HG02852 (cell line): ENCODE measurements at regions not wholly inside any gene's neighbourhood (a gene's known extent, or its start where the extent isn't known, plus 50 kb on each side); places are given as distances from the start of the nearest gene placed in this dataset.
"Not testable (repeated sequence)": the region's sequence is repeated elsewhere in the genome, so short reads cannot be mapped to it uniquely, and the experiment has no call there.

Experiments
- ATAC-seq: cut with Tn5 transposase; IDR thresholded peaks from one replicate; pipeline ENCODE4 v1.9.1; 2021; ENCODE audit warnings: mild to moderate bottlenecking, moderate library complexity; ENCODE audit not compliant: unreplicated experiment

DNA sequence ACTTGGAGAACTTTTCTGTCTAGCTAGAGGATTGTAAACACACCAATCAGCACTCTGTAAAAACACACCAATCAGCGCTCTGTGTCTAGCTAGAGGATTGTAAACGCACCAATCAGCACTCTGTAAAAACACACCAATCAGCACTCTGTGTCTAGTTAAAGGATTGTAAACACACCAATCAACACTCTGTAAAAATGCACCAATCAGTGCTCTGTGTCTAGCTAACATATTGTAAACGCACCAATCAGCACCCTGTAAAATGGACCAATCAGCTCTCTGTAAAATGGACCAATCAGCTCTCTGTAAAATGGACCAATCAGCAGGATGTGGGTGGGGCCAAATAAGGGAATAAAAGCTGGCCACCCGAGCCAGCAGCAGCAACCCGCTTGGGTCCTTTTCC is 91.1 kb upstream of the KRAS start:
- ATAC-seq = not testable (repeated sequence)

DNA sequence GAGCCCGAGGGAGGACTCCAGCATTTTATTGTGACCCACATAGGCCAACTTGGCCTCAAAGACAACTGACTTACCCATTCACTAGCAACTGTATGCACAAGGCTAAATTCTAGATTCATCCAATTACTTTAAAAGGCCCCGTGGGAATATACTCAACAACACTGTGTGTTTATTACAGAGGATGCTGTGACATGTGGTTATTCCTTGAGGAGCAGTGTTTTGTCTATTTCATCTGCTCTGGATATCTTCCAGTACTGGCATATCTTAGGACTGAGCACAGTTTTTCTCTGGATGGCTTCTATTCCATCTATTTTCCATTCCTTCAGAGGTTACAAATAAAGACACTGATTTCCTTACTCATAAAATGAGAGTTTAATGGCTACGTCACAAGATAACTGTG is 87.2 kb upstream of the KRAS start:
- ATAC-seq = no peak

DNA sequence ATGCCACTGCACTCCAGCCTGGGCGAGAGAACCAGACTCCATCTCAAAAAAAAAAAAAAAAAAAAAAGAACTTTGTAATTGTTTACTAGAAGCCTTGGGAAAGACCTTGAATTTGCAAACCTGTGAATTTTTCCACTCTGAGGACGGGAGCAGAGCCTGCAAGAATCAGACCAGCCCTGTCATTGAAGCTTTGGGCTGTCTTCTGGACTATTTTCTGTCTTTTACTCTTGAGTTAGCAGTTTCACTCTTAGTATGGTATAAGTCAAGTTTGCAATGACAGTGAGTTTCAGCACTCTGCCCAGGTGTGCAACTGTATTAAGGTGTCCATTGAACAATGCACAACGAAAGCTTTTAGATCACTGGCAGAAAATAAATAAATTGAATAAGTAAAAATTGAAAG is 81.4 kb upstream of the KRAS start:
- ATAC-seq = peak; percentile 89

DNA sequence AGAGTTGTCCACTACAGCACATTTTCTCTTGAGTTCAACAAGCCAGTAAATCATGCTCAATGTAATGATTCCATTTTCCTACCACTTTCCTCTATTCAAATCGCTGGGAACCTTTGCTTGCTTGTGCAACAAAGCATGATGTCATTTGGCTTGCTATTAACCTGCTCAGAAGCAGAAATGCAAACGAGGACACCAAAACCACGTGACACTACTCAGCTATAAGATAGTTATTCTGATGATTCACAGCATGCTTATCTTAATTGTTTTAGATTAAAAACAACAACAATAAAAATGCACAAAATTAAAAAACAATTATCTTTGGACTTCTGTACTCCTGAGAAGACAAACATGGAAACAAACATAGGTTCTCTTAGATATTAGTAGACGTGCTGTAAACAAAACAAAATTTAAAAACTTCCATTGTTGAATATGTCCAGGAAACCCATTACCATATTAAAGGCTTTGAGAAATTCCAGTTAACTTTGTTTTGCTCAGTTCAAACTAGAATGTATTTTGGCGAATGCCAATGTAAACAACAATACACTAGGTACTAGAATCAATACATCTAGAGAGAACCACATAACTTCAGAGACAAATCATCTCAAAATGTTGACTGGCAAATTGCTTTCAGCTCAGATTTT is 77.5 kb upstream of the KRAS start:
- ATAC-seq = no peak

DNA sequence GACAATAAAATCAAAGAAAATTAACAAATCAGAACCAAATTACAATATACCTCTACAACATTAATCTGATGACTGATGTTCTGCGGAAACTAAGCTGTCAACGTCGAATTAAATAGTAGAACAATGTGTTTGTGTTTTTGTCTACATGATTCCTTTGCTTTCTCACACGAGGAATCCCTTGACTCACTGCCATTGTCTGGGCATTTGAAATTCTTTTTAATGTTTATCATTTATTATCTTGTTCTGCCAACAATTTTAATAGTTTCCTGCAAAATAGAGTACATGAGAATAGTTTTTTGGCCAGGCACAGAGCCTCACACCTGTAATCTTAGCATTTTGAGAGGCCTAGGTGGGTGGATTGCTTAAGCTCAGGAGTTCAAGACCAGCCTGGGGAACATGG is 76.6 kb upstream of the KRAS start:
- ATAC-seq = no peak

DNA sequence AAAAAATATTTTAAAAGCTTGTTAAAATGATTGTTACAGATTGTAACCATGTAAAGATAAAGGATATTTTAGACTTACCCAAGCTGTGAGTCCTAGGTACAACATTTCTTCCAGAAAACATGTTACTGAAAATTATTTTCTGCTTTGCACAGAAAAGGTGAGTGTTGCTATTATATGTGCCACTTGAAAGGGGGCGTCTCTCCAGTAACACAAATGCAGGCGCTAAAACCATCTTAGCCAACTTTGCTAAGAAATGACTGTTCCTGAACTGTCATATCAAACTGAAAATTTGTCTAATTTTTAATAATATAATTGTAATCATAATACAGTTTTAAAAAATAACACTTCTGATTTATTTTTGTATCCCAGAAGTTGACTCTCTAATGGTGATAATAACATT is 75.6 kb upstream of the KRAS start:
- no peak for ATAC-seq

DNA sequence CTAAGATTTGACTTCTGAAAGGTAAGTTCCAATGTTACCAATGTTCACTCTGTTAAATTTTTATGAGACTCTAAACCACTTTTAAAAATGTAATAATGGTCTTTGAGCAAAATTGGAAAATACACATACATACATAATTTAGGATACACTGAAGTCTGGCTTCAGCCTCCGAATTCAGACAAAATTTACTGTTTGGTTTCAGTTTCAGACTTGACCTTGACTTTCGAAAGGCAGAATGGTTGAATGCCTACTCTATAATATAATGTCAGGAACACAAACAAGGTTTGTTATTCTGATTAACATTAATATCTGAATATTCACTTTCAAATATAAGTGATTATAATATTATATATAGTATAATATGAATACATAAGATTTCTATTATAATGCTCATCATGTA is 74.1 kb upstream of the KRAS start:
- ATAC-seq = no peak

DNA sequence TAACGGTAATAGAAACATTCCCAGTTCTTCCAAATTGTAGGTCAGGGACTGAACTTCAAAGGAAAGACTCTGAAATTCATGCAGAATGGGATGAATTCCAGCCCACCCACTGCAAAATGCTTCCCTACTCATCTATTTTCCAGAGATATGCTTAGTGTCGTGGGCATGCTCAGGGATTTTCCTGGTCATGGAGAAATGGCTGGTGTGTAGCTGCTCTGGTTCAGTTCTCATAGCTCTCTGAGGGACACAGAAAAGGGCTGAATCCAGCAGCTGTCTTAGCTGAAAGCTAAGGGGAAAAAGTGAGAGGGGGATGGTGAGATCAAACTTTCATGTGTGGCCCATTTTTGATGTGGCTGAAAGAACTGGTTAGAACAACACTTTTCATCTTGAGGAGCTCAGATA is 72.9 kb upstream of the KRAS start:
- no peak for ATAC-seq

DNA sequence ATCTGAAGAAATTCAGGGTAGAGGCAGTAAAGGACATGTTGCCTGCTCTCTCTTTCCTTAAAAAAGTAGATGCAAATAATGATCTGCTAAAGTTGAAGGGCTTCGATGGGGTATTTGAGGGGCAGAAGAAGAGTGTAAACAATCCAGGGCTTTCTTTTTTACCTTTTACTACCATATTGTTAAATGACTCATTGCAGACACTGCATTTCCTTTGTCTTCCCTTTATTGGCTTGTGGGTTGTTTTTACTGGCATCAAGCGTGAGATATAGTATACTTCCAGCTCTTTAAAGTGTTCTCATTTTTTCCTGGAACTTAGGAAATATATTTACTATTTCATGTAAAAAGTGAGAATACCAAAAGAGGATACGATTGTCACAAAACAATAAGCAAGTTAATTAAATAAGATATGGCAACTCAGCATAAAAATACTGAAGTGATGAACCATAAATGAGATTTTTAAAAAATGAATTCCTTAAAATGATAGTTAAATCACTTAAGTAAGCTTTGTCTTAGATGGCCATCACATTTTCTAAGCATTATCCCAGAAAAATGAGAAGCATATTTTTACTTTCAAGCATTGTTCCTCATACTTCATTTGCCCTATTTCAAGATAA is 72.3 kb upstream of the KRAS start:
- ATAC-seq = no peak

DNA sequence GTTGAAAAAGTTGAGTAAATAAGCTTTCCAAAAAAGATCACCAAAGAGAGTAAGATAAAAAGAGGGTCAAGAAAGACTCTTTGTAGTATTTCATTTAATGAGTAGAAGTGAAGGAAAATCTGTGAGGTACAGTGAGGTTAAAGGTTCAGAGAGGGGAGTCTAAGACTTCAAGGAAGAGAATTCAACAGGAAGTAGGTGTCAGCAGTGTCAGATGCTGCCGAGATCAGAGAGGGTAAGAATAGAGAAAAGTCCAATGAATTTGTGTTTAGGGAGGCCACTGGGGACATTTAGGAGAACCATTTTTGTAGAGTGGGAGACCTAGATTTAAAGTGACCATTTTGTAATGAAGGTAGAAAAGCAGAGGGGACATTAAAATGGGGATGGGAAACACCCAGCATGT is 71.6 kb upstream of the KRAS start:
- no peak for ATAC-seq

DNA sequence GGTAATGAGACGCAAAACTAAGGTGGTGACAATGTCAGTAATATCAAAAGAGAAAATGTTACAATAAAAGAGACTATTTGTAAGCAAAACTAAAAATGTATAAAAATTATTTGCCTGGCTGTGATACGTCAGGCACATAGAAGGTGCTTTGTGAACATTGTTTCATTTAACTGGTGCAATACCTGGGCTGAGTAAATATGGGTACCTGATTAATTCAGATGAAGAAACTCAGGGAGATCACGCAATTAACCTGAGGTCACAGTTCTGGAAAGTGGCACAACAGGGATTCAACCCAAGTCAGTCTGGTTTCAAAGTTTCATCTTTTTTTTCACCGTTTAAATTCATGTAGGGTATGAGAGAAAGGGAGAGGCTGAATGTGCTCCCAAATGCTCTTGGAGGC is 71.0 kb upstream of the KRAS start:
- no peak for ATAC-seq

DNA sequence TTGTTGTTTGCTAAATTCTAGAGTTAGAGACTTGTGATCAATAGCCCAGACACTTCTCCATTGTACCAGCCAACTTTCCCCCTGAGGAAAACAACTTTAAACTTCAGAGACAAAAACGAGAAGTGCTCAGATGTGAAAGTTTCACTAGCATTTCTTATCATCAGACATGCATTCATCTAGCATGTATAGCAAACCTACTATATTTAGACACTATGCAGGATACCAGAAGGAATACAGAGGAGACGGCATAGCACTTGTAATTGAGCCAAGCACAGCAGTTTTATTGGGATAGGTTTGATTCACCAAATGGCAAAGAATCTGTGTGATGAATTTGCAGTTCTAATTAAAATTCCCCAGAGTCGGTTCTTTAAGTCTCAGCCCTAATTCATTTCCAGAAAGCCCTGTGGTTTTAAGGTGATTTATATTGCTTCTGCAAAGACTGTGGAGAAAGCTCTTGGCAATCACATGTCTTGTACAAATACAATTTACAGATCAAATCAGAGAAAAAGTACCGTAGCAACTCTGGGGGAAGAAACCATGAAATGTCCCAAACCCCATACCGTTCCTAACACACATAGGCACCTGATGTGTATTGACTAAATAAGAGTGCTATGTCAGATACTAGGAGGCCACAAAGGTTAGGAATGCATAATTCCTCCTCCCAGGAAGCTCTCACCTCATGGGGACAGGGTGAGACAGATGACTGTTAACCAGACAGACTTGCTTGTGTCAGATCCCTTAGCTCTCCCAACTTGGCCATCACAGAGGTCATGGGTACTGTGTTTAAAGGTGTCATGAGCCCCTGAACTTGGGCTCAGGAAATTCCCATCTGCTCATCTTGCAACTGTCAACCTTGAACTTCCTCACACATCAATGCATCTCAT is 69.6 kb upstream of the KRAS start:
- peak; percentile 72 for ATAC-seq

DNA sequence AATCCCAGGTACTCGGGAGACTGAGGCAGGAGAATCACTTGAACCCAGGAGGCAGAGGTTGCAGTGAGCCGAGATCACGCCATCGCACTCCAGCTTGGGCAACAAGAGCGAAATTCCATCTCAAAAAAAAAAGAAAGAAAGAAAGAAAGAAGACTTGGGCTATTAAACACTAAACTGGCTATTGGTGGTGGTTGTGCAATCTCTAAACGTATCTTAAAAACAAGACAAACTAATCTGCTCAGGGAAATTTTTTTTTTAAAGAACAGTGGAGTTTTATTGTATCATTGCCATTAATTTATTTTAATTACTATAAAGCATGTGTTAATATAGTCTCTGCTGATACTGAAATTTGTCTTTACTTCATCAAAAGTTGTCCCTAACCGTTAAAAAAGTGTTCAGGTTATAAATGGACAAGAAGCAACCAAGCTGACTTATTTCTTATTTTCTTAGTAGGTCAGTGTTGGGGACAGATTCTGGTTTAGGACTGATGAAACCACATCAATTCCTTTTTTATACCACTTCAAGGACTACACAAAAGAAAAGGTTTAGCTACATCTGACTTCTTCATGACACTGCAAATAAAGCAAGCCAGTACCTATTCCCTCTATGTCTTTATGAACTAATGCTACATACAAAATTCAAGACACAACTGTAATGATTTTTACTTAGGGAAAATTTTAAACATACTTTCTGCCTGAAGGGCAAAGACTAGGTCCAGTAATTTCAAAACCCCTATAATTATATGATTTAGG is 68.7 kb upstream of the KRAS start:
- peak; percentile 12 for ATAC-seq

DNA sequence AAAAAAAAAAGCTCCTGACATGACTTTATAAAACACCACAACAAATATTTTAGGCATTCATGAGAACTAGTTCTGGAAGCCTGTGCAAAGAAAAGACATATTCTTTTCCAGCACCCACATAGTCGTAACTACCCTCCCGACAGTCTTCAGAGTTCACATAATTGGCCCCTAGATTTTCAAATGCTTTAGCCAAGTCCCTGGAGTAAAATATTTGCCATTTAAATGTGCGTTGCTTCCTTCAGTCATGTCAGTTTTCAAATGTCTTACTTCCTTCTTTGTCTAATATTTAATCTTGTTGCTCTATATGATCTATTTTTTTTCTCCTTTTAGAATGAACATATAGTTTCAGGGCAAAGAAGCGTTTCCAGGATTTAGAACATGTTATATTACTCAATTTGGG is 66.8 kb upstream of the KRAS start:
- ATAC-seq = no peak

DNA sequence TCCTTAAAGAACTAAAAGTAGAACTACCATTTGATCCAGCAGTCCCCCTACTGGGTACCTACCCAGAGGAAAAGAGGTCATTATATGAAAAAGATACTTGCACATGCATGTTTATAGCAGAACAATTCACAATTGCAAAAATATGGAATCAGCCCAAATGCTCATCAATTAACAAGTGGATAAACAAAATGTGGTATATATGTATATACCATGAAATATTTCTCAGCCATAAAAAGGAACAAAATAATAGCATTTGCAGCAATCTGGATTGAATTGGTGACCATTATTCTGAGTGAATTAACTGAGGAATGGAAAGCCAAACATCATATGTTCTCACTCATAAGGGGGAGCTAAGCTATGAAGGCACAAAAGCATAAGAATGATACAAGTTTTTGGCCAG is 64.7 kb upstream of the KRAS start:
- no peak for ATAC-seq

DNA sequence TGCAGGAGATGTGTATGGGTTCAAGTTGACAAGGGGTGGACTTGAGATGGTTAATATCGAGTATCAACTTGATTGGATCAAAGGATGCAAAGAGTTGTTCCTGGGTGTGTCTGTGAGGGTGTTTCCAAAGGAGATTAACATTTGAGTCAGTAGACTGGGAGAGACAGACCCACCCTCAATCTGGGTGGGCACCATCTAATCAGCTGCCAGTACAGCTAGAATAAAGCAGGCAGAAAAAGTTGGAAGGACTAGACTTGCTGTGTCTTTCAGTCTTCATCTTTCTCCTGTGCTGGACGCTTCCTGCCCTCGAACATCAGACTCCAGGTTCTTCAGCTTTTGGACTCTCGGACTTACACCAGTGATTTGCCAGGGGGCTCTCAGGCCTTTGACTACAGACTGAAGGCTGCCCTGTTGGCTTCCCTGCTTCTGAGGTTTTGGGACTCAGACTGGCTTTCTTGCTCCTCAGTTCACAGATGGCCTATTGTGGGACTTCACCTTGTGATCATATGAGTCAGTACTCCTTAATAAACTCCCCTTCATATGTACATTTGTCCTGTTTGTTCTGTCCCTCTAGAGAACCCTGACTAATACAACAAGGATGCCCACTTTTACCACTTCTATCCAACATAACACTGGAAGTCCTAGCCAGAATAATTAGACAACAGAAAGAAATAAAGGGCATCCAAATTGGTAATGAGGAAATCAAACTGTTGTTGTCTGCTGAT is 62.7 kb upstream of the KRAS start:
- not testable (repeated sequence) for ATAC-seq

DNA sequence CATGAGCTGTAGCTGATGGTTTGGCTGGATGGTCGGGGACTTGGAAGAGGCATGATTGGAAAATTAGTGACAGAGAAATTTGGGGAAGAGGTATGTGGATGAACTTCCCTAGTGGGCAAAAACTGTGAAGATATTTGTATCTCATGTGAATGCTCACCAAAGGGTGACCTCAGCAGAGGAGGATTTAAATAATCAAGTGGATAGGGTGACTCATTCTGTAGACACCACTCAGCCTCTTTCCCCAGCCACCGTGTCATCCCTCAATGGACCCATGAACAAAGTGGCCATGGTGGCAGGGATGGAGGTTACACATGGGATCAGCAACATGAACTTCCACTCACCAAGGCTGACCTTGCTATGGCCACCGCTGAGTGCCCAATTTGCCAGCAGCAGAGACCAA is 60.8 kb upstream of the KRAS start:
- no peak for ATAC-seq

DNA sequence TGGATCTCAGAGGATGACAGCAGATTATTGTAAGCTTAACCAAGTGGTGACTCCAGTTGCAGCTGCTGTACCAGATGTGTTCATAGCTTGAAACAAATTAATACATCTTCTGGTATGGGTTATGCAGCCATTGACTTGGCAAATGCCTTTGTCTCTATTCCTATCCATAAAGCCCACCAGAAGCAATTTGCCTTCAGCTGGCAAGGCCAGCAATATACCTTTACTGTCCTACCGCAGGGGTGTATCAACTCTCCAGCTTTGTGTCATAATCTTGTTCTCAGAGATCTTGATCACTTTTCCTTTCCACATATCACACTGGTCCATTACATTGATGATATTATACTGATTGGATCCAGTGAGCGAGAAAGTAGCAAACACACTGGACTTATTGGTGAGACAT is 59.3 kb upstream of the KRAS start:
- not testable (repeated sequence) for ATAC-seq

DNA sequence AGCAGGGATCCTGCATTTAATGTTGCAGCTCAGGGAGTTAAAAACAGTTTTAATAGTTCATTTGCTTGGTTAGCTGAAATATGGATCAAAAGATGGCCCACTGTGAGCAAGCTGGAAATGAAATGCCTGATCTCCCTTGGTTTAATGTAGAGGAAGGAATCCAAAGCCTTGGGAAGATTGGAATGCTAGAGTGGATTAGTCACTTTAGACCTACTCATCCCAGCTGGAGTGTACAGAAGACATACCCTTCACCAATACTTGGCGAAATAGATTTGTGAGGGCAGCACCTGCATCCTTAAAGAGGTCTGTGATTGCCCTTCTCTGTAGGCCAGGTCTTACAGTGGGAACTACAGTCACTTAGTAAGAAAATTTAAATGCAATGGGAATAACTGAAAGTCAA is 58.0 kb upstream of the KRAS start:
- no peak for ATAC-seq

DNA sequence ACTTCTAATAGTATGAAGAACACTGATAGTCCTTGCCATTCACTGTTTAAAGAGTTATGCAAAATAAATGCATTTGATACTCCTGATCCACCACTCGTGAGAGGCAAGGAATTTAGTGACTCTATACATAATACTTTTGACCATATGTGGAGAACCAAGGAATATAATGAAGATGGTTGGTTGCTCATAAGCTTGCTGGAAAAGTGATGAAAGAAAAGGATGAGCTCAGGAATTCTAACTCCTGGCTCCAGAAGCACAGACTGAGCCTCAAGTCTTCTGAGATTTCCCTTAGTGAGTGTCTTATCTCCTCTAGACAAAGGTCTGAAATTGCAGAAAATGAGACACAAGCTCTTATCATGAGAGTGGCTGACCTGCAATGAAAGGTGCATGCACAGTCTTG is 57.1 kb upstream of the KRAS start:
- no peak for ATAC-seq

DNA sequence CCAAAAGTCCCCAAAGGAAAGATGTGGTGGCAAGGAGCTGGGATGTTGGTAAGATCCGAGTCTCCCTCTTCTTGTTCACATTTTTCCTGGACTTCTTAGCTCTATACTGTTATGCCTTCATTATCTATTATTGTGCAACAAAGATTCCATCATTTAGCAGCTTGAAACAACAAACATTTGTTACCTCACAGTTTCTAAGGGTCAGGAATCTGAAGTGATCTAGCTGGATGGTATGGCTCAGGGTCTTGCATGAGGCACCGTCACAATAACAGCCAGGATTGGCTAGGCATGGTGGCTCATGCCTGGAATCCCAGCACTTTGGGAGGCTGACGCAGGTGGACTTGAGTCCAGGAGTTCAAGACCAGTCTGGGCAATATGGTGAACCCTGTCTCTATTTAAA is 51.1 kb upstream of the KRAS start:
- no peak for ATAC-seq
